ENCODE measurements at regions not wholly inside any gene's neighbourhood (a gene's known extent, or its start where the extent isn't known, plus 50 kb on each side); places are given as distances from the start of the nearest gene placed in this dataset.

GRCh38 chr2:180174580-180174979 is 167.5 kb upstream of the CWC22 start:
- Histone ChIP-seq H3K27me3 (replicated peaks; ENCODE audit: insufficient read depth, low read depth, low read length, poor library complexity) (no peaks in the 10 kb centered on the region), H3K4me1 (ENCODE audit: insufficient read depth, low read length, poor library complexity, severe bottlenecking) (no peaks in the 10 kb centered on the region), H3K4me3 (ENCODE audit: low read depth, low read length, poor library complexity, severe bottlenecking) (no peak overlapping the region), H3K9me3 (ENCODE audit: low read depth, low read length, poor library complexity, severe bottlenecking) (peaks cover 4% of the 10 kb centered on the region), H3K27ac (ENCODE audit: low read depth, low read length, poor library complexity, severe bottlenecking) (no peak overlapping the region), H3K36me3 (ENCODE audit: insufficient read depth, low read length, poor library complexity, severe bottlenecking) (no peaks in the 10 kb centered on the region)
- intact Hi-C loops (cut with micrococcal nuclease; ENCODE audit: unreplicated experiment): no loop called here
- POLR2A ChIA-PET (ENCODE audit: low non-redundant PET): no interaction called here
- CTCF ChIA-PET: no interaction called here
- no peak for DNase-seq (ENCODE audit: low spot score)
- TF ChIP-seq CTCF (conservative IDR thresholded peaks at IDR 0.05; ENCODE audit: low read depth, low read length): no peak
- TF ChIP-seq EZH2 (IDR thresholded peaks at IDR 0.05; ENCODE audit: borderline replicate concordance, low read depth, low read length, poor library complexity, severe bottlenecking): no peak
- BruUV-seq (replicated peaks): no TSS peak

- DNase-seq (ENCODE audit: low spot score): no peak
- Histone ChIP-seq H3K4me3 (ENCODE audit: low read depth, low read length, poor library complexity, severe bottlenecking) (no peak overlapping the region), H3K4me1 (ENCODE audit: insufficient read depth, low read length, poor library complexity, severe bottlenecking) (no peaks in the 10 kb centered on the region), H3K27me3 (replicated peaks; ENCODE audit: insufficient read depth, low read depth, low read length, poor library complexity) (no peaks in the 10 kb centered on the region), H3K27ac (ENCODE audit: low read depth, low read length, poor library complexity, severe bottlenecking) (no peak overlapping the region), H3K36me3 (ENCODE audit: insufficient read depth, low read length, poor library complexity, severe bottlenecking) (no peaks in the 10 kb centered on the region), H3K9me3 (ENCODE audit: low read depth, low read length, poor library complexity, severe bottlenecking) (peaks cover 11% of the 10 kb centered on the region)
- CTCF ChIA-PET: no interaction called here
- no peak for TF ChIP-seq CTCF (conservative IDR thresholded peaks at IDR 0.05; ENCODE audit: low read depth, low read length)
- TF ChIP-seq EZH2 (IDR thresholded peaks at IDR 0.05; ENCODE audit: borderline replicate concordance, low read depth, low read length, poor library complexity, severe bottlenecking): no peak
- BruUV-seq (replicated peaks): no TSS peak
- POLR2A ChIA-PET (ENCODE audit: low non-redundant PET): no interaction called here
- intact Hi-C loops (cut with micrococcal nuclease; ENCODE audit: unreplicated experiment): no loop called here
Measured at GRCh38 chr2:180169474-180169873, 162.4 kb upstream of the CWC22 start.

GRCh38 chr2:180161415-180161814 is 154.3 kb upstream of the CWC22 start:
- CTCF ChIA-PET: no interaction called here
- no peak overlapping the region for H3K4me3 ChIP-seq (ENCODE audit: low read depth, low read length, poor library complexity, severe bottlenecking)
- peak; percentile 59 for DNase-seq (ENCODE audit: low spot score)
- H3K36me3 ChIP-seq (ENCODE audit: insufficient read depth, low read length, poor library complexity, severe bottlenecking): no peaks in the 10 kb centered on the region
- BruUV-seq (replicated peaks): no TSS peak
- POLR2A ChIA-PET (ENCODE audit: low non-redundant PET): no interaction called here
- H3K9me3 ChIP-seq (ENCODE audit: low read depth, low read length, poor library complexity, severe bottlenecking): no peaks in the 10 kb centered on the region
- intact Hi-C loops (cut with micrococcal nuclease; ENCODE audit: unreplicated experiment): no loop called here
- no peak overlapping the region for H3K27ac ChIP-seq (ENCODE audit: low read depth, low read length, poor library complexity, severe bottlenecking)
- peaks cover 6% of the 10 kb centered on the region for H3K4me1 ChIP-seq (ENCODE audit: insufficient read depth, low read length, poor library complexity, severe bottlenecking)
- no peaks in the 10 kb centered on the region for H3K27me3 ChIP-seq (replicated peaks; ENCODE audit: insufficient read depth, low read depth, low read length, poor library complexity)
- TF ChIP-seq CTCF (conservative IDR thresholded peaks at IDR 0.05; ENCODE audit: low read depth, low read length): no peak
- TF ChIP-seq EZH2 (IDR thresholded peaks at IDR 0.05; ENCODE audit: borderline replicate concordance, low read depth, low read length, poor library complexity, severe bottlenecking): no peak

Measured in A673 (cell line).